Lower lobe of right lung (tissue), 2 donors: ENCODE measurements at regions not wholly inside any gene's neighbourhood (a gene's known extent, or its start where the extent isn't known, plus 50 kb on each side); places are given as distances from the start of the nearest gene placed in this dataset.

Source experiments
- ATAC-seq, 2 donors: fragments of 200-7000 bp; cut with Tn5 transposase; one replicate each; pipeline ENCODE4 v1.9.1; 2020 to 2022; ENCODE audit warnings: mild to moderate bottlenecking in 2 of 2, moderate library complexity in 2 of 2
- DNase-seq: peaks from one replicate; pipeline ENCODE4 v3.0.0-alpha.2; 2020
- H3K27ac ChIP-seq: fragments of 200-600 bp; one replicate; pipeline ENCODE4 v1.8.0; 2022
- H3K27me3 ChIP-seq: fragments of 200-600 bp; one replicate; pipeline ENCODE4 v1.8.0; 2022; ENCODE audit warnings: low read depth
- H3K36me3 ChIP-seq: fragments of 200-600 bp; one replicate; pipeline ENCODE4 v1.8.0; 2022; ENCODE audit warnings: mild to moderate bottlenecking
- H3K4me1 ChIP-seq: fragments of 200-600 bp; one replicate; pipeline ENCODE4 v1.8.0; 2022
- H3K4me3 ChIP-seq: fragments of 200-600 bp; one replicate; pipeline ENCODE4 v1.8.0; 2022; ENCODE audit warnings: mild to moderate bottlenecking
- H3K9me3 ChIP-seq: fragments of 200-600 bp; one replicate; pipeline ENCODE4 v1.8.0; 2022
- intact Hi-C: fragments of 100-400 bp; cut with DNase I; formaldehyde crosslinking; loops from one replicate; pipeline ENCODE4 v1.11.0; 2022
- TF ChIP-seq, protein P1 (sequence below): fragments of 200-600 bp; IDR thresholded peaks from one replicate; pipeline ENCODE4 v1.8.0; 2022; ENCODE audit warnings: antibody characterized with exemption, mild to moderate bottlenecking
- donor health status: DM: no; HTN: yes; CAD: no; lungs with severe emphysema.

DNA sequence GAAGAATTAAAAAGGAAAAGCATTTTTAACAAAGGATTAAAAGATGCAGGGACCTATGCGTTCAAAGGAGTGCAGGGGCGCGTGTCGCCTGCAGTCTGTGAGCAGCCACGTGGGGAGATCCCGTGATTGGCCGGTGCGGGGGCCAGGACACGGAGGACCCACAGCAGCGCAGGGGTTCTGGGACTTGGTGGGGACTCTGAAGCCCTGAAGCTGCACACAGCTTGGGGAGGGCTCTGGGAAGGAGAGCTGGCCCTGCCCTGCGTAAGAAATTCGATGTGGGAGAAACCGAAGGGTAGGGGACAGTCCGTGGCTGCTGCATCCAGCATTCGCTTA lies 268.1 kb downstream of the KLF6 start:
- H3K9me3 ChIP-seq, result no peaks in the 10 kb centered on the region
- ATAC-seq (no peak), DNase-seq (no peak)
- TF ChIP-seq, protein P1, sequence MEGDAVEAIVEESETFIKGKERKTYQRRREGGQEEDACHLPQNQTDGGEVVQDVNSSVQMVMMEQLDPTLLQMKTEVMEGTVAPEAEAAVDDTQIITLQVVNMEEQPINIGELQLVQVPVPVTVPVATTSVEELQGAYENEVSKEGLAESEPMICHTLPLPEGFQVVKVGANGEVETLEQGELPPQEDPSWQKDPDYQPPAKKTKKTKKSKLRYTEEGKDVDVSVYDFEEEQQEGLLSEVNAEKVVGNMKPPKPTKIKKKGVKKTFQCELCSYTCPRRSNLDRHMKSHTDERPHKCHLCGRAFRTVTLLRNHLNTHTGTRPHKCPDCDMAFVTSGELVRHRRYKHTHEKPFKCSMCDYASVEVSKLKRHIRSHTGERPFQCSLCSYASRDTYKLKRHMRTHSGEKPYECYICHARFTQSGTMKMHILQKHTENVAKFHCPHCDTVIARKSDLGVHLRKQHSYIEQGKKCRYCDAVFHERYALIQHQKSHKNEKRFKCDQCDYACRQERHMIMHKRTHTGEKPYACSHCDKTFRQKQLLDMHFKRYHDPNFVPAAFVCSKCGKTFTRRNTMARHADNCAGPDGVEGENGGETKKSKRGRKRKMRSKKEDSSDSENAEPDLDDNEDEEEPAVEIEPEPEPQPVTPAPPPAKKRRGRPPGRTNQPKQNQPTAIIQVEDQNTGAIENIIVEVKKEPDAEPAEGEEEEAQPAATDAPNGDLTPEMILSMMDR, result no peak
- intact Hi-C loops, result no loop called here
- H3K36me3 ChIP-seq, result no peaks in the 10 kb centered on the region
- H3K4me3 ChIP-seq, result no peak overlapping the region
- H3K27me3 ChIP-seq, result no peaks in the 10 kb centered on the region
- no peaks in the 10 kb centered on the region for H3K4me1 ChIP-seq
- no peak overlapping the region for H3K27ac ChIP-seq

DNA sequence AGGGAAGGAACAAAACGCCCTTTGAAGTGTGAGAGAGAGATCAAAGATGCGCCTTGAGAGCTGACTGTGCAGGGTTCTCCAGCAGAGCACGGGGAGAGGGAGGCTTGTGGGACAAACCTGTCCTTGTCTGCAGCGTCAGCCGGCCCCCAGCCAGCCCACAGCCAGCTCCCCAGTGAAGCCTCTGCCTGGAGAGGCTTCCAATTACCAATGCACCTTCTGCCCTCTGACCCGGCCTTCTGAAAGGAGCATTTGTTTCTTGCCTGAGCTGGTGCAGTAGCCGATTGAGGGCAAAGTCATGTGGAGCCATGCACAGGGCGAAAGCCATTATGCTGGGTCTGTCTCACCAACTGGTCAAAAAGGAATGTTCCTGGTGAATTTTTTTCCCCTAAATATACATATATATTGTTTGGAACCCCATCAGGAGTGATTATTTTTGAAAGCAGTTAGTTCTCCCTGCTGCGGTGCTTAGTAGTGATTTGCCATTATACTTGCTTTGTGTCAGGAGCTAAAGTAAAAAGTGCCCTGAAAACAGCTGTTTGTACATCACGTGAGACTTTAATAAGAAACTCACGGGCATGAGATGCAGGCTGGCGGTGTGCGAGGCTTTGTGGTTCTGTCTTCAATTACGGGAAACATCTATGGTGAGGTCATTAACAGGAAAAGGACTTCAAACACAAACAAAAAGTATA lies 268.6 kb downstream of the KLF6 start:
- Histone ChIP-seq H3K4me1 (no peaks in the 10 kb centered on the region), H3K4me3 (no peak overlapping the region), H3K9me3 (no peaks in the 10 kb centered on the region), H3K27me3 (no peaks in the 10 kb centered on the region), H3K27ac (no peak overlapping the region), H3K36me3 (no peaks in the 10 kb centered on the region)
- no peak for ATAC-seq
- DNase-seq, result no peak
- intact Hi-C loops, result no loop called here
- TF ChIP-seq, protein P1, result no peak

DNA sequence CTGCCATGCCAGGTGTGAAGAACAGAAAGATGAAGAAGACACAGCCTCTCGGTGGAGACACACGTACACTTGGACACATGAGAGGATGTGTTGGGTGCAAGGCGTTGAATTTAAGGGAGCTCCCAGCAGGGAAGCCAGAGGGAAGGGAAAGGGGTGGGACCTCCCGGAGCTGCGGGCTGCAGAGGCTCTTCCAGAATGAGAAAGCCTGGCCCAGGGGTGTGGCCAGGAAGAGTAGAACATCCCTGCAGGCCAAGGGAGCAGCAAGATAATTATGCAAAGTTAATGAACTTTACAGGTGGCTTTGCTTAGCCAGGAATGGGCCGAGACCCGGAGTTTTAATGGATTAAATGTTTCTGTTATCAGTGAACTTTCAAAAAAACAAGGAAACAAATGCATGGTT lies 270.3 kb downstream of the KLF6 start:
- Histone ChIP-seq H3K27ac (no peak overlapping the region), H3K27me3 (no peaks in the 10 kb centered on the region), H3K36me3 (no peaks in the 10 kb centered on the region), H3K4me1 (no peaks in the 10 kb centered on the region), H3K9me3 (no peaks in the 10 kb centered on the region), H3K4me3 (no peak overlapping the region)
- intact Hi-C loops, result no loop called here
- ATAC-seq (no peak), DNase-seq (no peak)
- TF ChIP-seq, protein P1, result no peak

DNA sequence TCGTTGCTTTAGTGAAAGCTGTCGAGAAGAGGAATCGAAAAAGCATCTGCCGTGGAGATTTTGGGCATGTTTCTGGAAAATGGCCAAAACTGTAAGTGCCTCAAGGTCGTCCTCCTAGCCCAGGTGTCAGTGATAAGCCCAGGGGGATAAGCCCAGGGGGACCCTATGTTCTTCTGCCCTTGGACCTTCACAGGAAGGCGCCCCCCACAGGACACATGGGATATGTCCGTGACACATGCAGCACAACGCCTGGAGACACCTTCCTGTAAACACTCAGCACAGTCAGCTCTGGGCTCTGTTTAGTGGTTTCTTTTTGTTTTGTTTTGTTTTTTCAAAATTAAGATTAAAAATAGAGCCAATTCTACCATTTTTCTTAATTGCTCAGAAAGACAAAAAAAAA lies 272.7 kb downstream of the KLF6 start:
- TF ChIP-seq, protein P1, result no peak
- DNase-seq (no peak), ATAC-seq (no peak)
- intact Hi-C loops, result no loop called here
- no peaks in the 10 kb centered on the region for H3K36me3 ChIP-seq
- no peak overlapping the region for H3K4me3 ChIP-seq
- H3K4me1 ChIP-seq, result no peaks in the 10 kb centered on the region
- no peaks in the 10 kb centered on the region for H3K9me3 ChIP-seq
- H3K27ac ChIP-seq, result no peak overlapping the region
- H3K27me3 ChIP-seq, result no peaks in the 10 kb centered on the region

DNA sequence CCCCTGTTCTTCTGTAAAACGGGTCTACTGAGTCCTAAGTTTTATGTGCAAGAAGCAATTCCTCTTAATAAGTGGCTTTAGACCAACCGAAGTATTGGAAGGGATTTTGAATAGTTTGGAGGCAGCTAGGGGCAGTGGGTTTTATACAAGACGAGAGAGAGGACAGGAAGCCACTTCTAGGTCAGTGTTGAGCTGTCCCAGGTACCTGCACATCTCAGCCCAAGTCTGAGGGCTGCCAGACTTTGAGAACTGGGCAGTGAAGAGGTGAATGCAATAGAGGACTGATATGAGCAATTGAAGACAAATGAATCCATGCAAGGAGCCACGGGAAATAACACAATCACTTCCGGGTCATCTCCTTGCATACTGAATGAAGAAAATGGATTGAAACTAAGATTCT lies 273.5 kb downstream of the KLF6 start:
- H3K27me3 ChIP-seq, result no peaks in the 10 kb centered on the region
- H3K36me3 ChIP-seq, result no peaks in the 10 kb centered on the region
- no peaks in the 10 kb centered on the region for H3K4me1 ChIP-seq
- H3K27ac ChIP-seq, result no peak overlapping the region
- ATAC-seq (no peak), DNase-seq (no peak)
- H3K4me3 ChIP-seq, result no peak overlapping the region
- TF ChIP-seq, protein P1, result no peak
- no peaks in the 10 kb centered on the region for H3K9me3 ChIP-seq
- intact Hi-C loops, result no loop called here

DNA sequence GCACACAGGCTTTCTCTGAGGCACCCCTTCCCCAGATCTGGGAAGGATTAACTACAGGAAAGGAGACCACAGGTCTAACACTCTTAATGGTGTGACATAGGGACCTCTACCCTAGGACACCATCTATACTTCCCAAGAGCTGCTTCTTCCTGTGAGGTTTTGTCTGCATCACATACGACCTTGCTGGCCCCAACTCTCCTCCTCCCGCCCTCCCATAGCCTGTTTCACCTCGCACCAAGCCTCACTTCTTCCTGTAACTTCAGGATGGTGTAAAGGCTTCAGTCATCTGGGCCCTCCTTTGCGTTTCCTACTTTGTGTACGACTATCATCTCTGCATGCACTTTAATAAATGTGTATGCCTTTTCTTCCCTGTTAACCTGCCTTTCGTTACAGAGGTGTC lies 274.3 kb downstream of the KLF6 start:
- intact Hi-C loops, result no loop called here
- ATAC-seq (no peak), DNase-seq (no peak)
- Histone ChIP-seq H3K9me3 (no peaks in the 10 kb centered on the region), H3K4me3 (no peak overlapping the region), H3K36me3 (no peaks in the 10 kb centered on the region), H3K27ac (no peak overlapping the region), H3K27me3 (no peaks in the 10 kb centered on the region), H3K4me1 (no peaks in the 10 kb centered on the region)
- TF ChIP-seq, protein P1, result no peak
